ENCODE measurements at regions not wholly inside any gene's neighbourhood (a gene's known extent, or its start where the extent isn't known, plus 50 kb on each side); places are given as distances from the start of the nearest gene placed in this dataset.

GRCh38 chr5:3282841-3283240 lies 312.8 kb upstream of the IRX1 start:
- Histone ChIP-seq H3K36me3 (ENCODE audit: control insufficient read depth, insufficient read depth, low read length) (no peaks in the 10 kb centered on the region), H3K9ac (ENCODE audit: insufficient read depth in 1 of 2, low read depth in 2 of 2, low read length in 2 of 2) (no peak overlapping the region), H3K79me2 (ENCODE audit: control insufficient read depth, insufficient read depth, low read length) (no peaks in the 10 kb centered on the region), H3K4me3 (no peak overlapping the region), H3K4me2 (ENCODE audit: insufficient read depth, low read length) (no peak overlapping the region), H3K4me1 (replicated peaks in 1 of 2; ENCODE audit: control insufficient read depth in 2 of 2, insufficient read depth in 2 of 2, low read length in 2 of 2) (no peaks in the 10 kb centered on the region), H3K27me3 (ENCODE audit: control insufficient read depth in 2 of 2, insufficient read depth in 2 of 2, low read length in 2 of 2) (peaks cover 0 to 22% of the 10 kb centered on the region in 2 experiments; a peak in 2 of 5 replicates), H4K20me1 (replicated peaks; ENCODE audit: control insufficient read depth, insufficient read depth, low read length) (0 out of 2 replicates have a peak, but pooled peaks cover 6% of the 10 kb centered on the region), H3K9me3 (replicated peaks; ENCODE audit: control insufficient read depth, insufficient read depth, low read depth, low read length) (no peaks in the 10 kb centered on the region), H3K27ac (ENCODE audit: extremely low read depth, low read depth, low read length) (no peak overlapping the region), H3K9me1 (ENCODE audit: control insufficient read depth, insufficient read depth, low read length) (no peaks in the 10 kb centered on the region), H2AFZ (ENCODE audit: low read depth, low read length) (no peak overlapping the region)
- TF ChIP-seq RAD21 (CRISPR knock-in tag; conservative IDR thresholded peaks at IDR 0.05 in 1 of 2, IDR thresholded peaks at IDR 0.05 in 1 of 2) (no peak), TAF7 (tag; IDR thresholded peaks at IDR 0.05) (no peak), BHLHE40 (IDR thresholded peaks at IDR 0.05; ENCODE audit: low read length) (no peak), CBX8 (IDR thresholded peaks at IDR 0.05; ENCODE audit: borderline replicate concordance, extremely low read depth, low read depth, low read length, poor library complexity, severe bottlenecking) (no peak), HINFP (tag; conservative IDR thresholded peaks at IDR 0.05; ENCODE audit: low read depth) (no peak), TRIM28 (IDR thresholded peaks at IDR 0.05) (no peak), NCOA2 (IDR thresholded peaks at IDR 0.05; ENCODE audit: partially characterized antibody in 2 of 2) (no peak), ZHX1 (conservative IDR thresholded peaks at IDR 0.05; ENCODE audit: low read length) (no peak), ARNT (IDR thresholded peaks at IDR 0.05) (no peak), FOXJ3 (CRISPR knock-in tag; IDR thresholded peaks at IDR 0.05) (no peak), ATF6 (CRISPR knock-in tag; IDR thresholded peaks at IDR 0.05) (no peak), GABPA (tag; conservative IDR thresholded peaks at IDR 0.05; ENCODE audit: low read depth) (no peak)
- no TSS peak for BruUV-seq (replicated peaks)
- in situ Hi-C loops (cut with MboI), result no loop called here
- CTCF ChIA-PET (ENCODE audit: low intra/inter-chr PET ratio), result no interaction called here
- FAIRE-seq (no peak), DNase-seq (ENCODE audit: extremely low read depth in 1 of 4, low spot score in 3 of 4) (no peak), ATAC-seq (no peak)
- POLR2A ChIA-PET, result no interaction called here
- intact Hi-C loops (cut with micrococcal nuclease), result no loop called here
- 0% methylated on average over 16 of the region's 20 CpGs for WGBS (ENCODE audit: insufficient coverage, low coverage, missing lambda C conversion rate)
